ENCODE measurements at regions not wholly inside any gene's neighbourhood (a gene's known extent, or its start where the extent isn't known, plus 50 kb on each side); places are given as distances from the start of the nearest gene placed in this dataset.

- TF ChIP-seq EP300 (IDR thresholded peaks at IDR 0.05; ENCODE audit: borderline replicate concordance) (no peak), MAX (IDR thresholded peaks at IDR 0.05) (no peak), FOXM1 (IDR thresholded peaks at IDR 0.05; ENCODE audit: borderline replicate concordance, low read depth) (no peak), ZBTB7A (IDR thresholded peaks at IDR 0.05; ENCODE audit: low read depth) (no peak), TCF12 (IDR thresholded peaks at IDR 0.05; ENCODE audit: low read depth) (no peak), CREB1 (IDR thresholded peaks at IDR 0.05; ENCODE audit: low read depth) (no peak), REST (IDR thresholded peaks at IDR 0.05; ENCODE audit: low read depth) (no peak), RAD21 (IDR thresholded peaks at IDR 0.05; ENCODE audit: low read depth) (no peak)
Measured at GRCh38 chr4:115491686-115492085, 378.3 kb upstream of the NDST4 start.

GRCh38 chr4:115489279-115489678 is 375.9 kb upstream of the NDST4 start:
- no peak for TF ChIP-seq CEBPB (IDR thresholded peaks at IDR 0.05)
- no peak for TF ChIP-seq YY1 (IDR thresholded peaks at IDR 0.05; ENCODE audit: low read depth)
- no peak for TF ChIP-seq MAX (IDR thresholded peaks at IDR 0.05)
- TF ChIP-seq NFIC (IDR thresholded peaks at IDR 0.05): no peak
- TF ChIP-seq USF1 (IDR thresholded peaks at IDR 0.05): no peak
- TF ChIP-seq REST (IDR thresholded peaks at IDR 0.05; ENCODE audit: low read depth): no peak
- TF ChIP-seq FOXM1 (IDR thresholded peaks at IDR 0.05; ENCODE audit: borderline replicate concordance, low read depth): no peak
- no peak for TF ChIP-seq ZBTB7A (IDR thresholded peaks at IDR 0.05; ENCODE audit: low read depth)
- no peak for TF ChIP-seq EP300 (IDR thresholded peaks at IDR 0.05; ENCODE audit: borderline replicate concordance)
- TF ChIP-seq TEAD4 (IDR thresholded peaks at IDR 0.05): no peak
- TF ChIP-seq TAF1 (IDR thresholded peaks at IDR 0.05; ENCODE audit: low read depth): no peak
- TF ChIP-seq TCF12 (IDR thresholded peaks at IDR 0.05; ENCODE audit: low read depth): no peak
- no peak for TF ChIP-seq CREB1 (IDR thresholded peaks at IDR 0.05; ENCODE audit: low read depth)

GRCh38 chr4:115485402-115485801 is 372.0 kb upstream of the NDST4 start:
- no peak for TF ChIP-seq TEAD4 (IDR thresholded peaks at IDR 0.05)
- TF ChIP-seq TAF1 (IDR thresholded peaks at IDR 0.05; ENCODE audit: low read depth): no peak
- TF ChIP-seq USF1 (IDR thresholded peaks at IDR 0.05): no peak
- TF ChIP-seq EP300 (IDR thresholded peaks at IDR 0.05; ENCODE audit: borderline replicate concordance): no peak
- no peak for TF ChIP-seq TCF12 (IDR thresholded peaks at IDR 0.05; ENCODE audit: low read depth)
- no peak for TF ChIP-seq FOXM1 (IDR thresholded peaks at IDR 0.05; ENCODE audit: borderline replicate concordance, low read depth)
- TF ChIP-seq NFIC (IDR thresholded peaks at IDR 0.05): no peak
- TF ChIP-seq CREB1 (IDR thresholded peaks at IDR 0.05; ENCODE audit: low read depth): no peak
- TF ChIP-seq REST (IDR thresholded peaks at IDR 0.05; ENCODE audit: low read depth): no peak
- TF ChIP-seq RAD21 (IDR thresholded peaks at IDR 0.05; ENCODE audit: low read depth): no peak
- no peak for TF ChIP-seq EGR1 (IDR thresholded peaks at IDR 0.05)
- TF ChIP-seq ZBTB7A (IDR thresholded peaks at IDR 0.05; ENCODE audit: low read depth): no peak
- no peak for TF ChIP-seq YY1 (IDR thresholded peaks at IDR 0.05; ENCODE audit: low read depth)
- TF ChIP-seq CEBPB (IDR thresholded peaks at IDR 0.05): no peak
- TF ChIP-seq MAX (IDR thresholded peaks at IDR 0.05): no peak

GRCh38 chr4:115484479-115484878 is 371.1 kb upstream of the NDST4 start:
- TF ChIP-seq REST (IDR thresholded peaks at IDR 0.05; ENCODE audit: low read depth) (no peak), NFIC (IDR thresholded peaks at IDR 0.05) (no peak), CREB1 (IDR thresholded peaks at IDR 0.05; ENCODE audit: low read depth) (no peak), RAD21 (IDR thresholded peaks at IDR 0.05; ENCODE audit: low read depth) (no peak), MAX (IDR thresholded peaks at IDR 0.05) (no peak), USF1 (IDR thresholded peaks at IDR 0.05) (no peak)
